H9 (cell line): ENCODE measurements at regions not wholly inside any gene's neighbourhood (a gene's known extent, or its start where the extent isn't known, plus 50 kb on each side); places are given as distances from the start of the nearest gene placed in this dataset.
"Not testable (repeated sequence)": the region's sequence is repeated elsewhere in the genome, so short reads cannot be mapped to it uniquely, and the experiment has no call there.

ENCODE experiments used
- DNase-seq: peaks from one replicate; pipeline ENCODE4 v3.0.0-alpha.2; 2017
- H2AFZ ChIP-seq: one replicate; pipeline ENCODE4 v1.6.1; 2013; ENCODE audit warnings: mild to moderate bottlenecking, low read length, control low read depth, moderate library complexity
- H2AK5ac ChIP-seq: 2 replicates; pipeline ENCODE4 v1.6.1; 2013; ENCODE audit warnings: low read length, control low read depth, mixed read lengths; ENCODE audit not compliant: insufficient read length
- H2BK120ac ChIP-seq: one replicate; pipeline ENCODE4 v1.6.1; 2013; ENCODE audit warnings: low read depth, mild to moderate bottlenecking, low read length, control low read depth, inconsistent platforms; ENCODE audit not compliant: poor library complexity, severe bottlenecking
- H2BK12ac ChIP-seq: 2 replicates; pipeline ENCODE4 v1.6.1; 2013; ENCODE audit warnings: low read length, control low read depth, mixed read lengths, low read depth; ENCODE audit not compliant: insufficient read length
- H2BK15ac ChIP-seq: 2 replicates; pipeline ENCODE4 v1.6.1; 2013; ENCODE audit warnings: low read depth, low read length, control low read depth
- H2BK20ac ChIP-seq: one replicate; pipeline ENCODE4 v1.6.1; 2013; ENCODE audit warnings: low read depth, mild to moderate bottlenecking, low read length, control low read depth, inconsistent platforms; ENCODE audit not compliant: poor library complexity, severe bottlenecking
- H2BK5ac ChIP-seq: 2 replicates; pipeline ENCODE4 v1.6.1; 2013; ENCODE audit warnings: low read length, control low read depth, mixed read lengths; ENCODE audit not compliant: insufficient read length
- H3K14ac ChIP-seq: 2 replicates; pipeline ENCODE4 v1.6.1; 2013; ENCODE audit warnings: low read length, control low read depth; ENCODE audit not compliant: insufficient read depth
- H3K18ac ChIP-seq: 2 replicates; pipeline ENCODE4 v1.6.1; 2013; ENCODE audit warnings: low read depth, mild to moderate bottlenecking, mixed read lengths, low read length, control low read depth; ENCODE audit not compliant: insufficient read length
- H3K23ac ChIP-seq: 2 replicates; pipeline ENCODE4 v1.6.1; 2013; ENCODE audit warnings: low read length, control low read depth, mixed read lengths, low read depth; ENCODE audit not compliant: insufficient read length
- H3K23me2 ChIP-seq: 2 replicates; pipeline ENCODE4 v1.6.1; 2013; ENCODE audit warnings: low read depth, mild to moderate bottlenecking, mixed read lengths, low read length, control low read depth; ENCODE audit not compliant: insufficient read length, poor library complexity, severe bottlenecking
- H3K27ac ChIP-seq: 2 replicates; pipeline ENCODE4 v1.5.1; 2013; ENCODE audit warnings: low read length, control low read depth, mixed read lengths, low read depth; ENCODE audit not compliant: insufficient read length
- H3K27me3 ChIP-seq: 2 replicates; pipeline ENCODE4 v1.6.1; 2013; ENCODE audit warnings: low read length, control low read depth, inconsistent platforms; ENCODE audit not compliant: insufficient read depth
- H3K4ac ChIP-seq: 2 replicates; pipeline ENCODE4 v1.6.1; 2013; ENCODE audit warnings: low read depth, mild to moderate bottlenecking, control low read depth, inconsistent platforms, low read length, moderate library complexity
- H3K4me1 ChIP-seq: 2 replicates; pipeline ENCODE4 v1.6.1; 2013; ENCODE audit warnings: low read length, control low read depth, inconsistent platforms; ENCODE audit not compliant: insufficient read depth
- H3K4me2 ChIP-seq: 2 replicates; pipeline ENCODE4 v1.6.1; 2013; ENCODE audit warnings: low read length, control low read depth, mixed read lengths; ENCODE audit not compliant: insufficient read length, insufficient read depth
- H3K56ac ChIP-seq: 2 replicates; pipeline ENCODE4 v1.6.1; 2013; ENCODE audit warnings: low read depth, mild to moderate bottlenecking, mixed read lengths, low read length, control low read depth; ENCODE audit not compliant: insufficient read length
- H3K79me1 ChIP-seq: 2 replicates; pipeline ENCODE4 v1.6.1; 2013; ENCODE audit warnings: low read depth, mild to moderate bottlenecking, moderate library complexity, low read length, control low read depth, inconsistent platforms; ENCODE audit not compliant: insufficient read depth, poor library complexity, severe bottlenecking
- H3K79me2 ChIP-seq: 2 replicates; pipeline ENCODE4 v1.6.1; 2013; ENCODE audit warnings: low read length, control low read depth, inconsistent platforms; ENCODE audit not compliant: insufficient read depth
- H3K9ac ChIP-seq: 2 replicates; pipeline ENCODE4 v1.6.1; 2013; ENCODE audit warnings: low read length, control low read depth, mixed read lengths; ENCODE audit not compliant: insufficient read length; ENCODE audit errors: extremely low read depth
- H3K9me3 ChIP-seq: one replicate; pipeline ENCODE4 v1.6.1; 2013; ENCODE audit warnings: low read depth, low read length, inconsistent platforms; ENCODE audit not compliant: control insufficient read depth
- H3T11ph ChIP-seq: one replicate; pipeline ENCODE4 v1.6.1; 2013; ENCODE audit warnings: mild to moderate bottlenecking, low read length, control low read depth, inconsistent platforms
- H4K20me1 ChIP-seq: one replicate; pipeline ENCODE4 v1.6.1; 2013; ENCODE audit not compliant: control insufficient read depth, insufficient read length, insufficient read depth
- H4K5ac ChIP-seq: 2 replicates; pipeline ENCODE4 v1.6.1; 2013; ENCODE audit warnings: low read depth, mild to moderate bottlenecking, mixed read lengths, low read length, control low read depth; ENCODE audit not compliant: insufficient read length
- H4K8ac ChIP-seq: replicated peaks from 2 replicates; pipeline ENCODE4 v1.6.1; 2013; ENCODE audit warnings: low read length, control low read depth, mixed read lengths, low read depth; ENCODE audit not compliant: insufficient read length
- H4K91ac ChIP-seq: 2 replicates; pipeline ENCODE4 v1.6.1; 2013; ENCODE audit warnings: low read depth, mild to moderate bottlenecking, moderate library complexity, mixed read lengths, low read length, control low read depth; ENCODE audit not compliant: insufficient read length
- H3K27ac Mint-ChIP-seq, 3 experiments: 2 replicates in 2 of 3; 3 replicates in 1 of 3; pipeline ENCODE4 v1.8.0; 2020 to 2021; ENCODE audit warnings: mixed read lengths in 3 of 3, mild to moderate bottlenecking in 1 of 3, moderate library complexity in 1 of 3
- H3K27me3 Mint-ChIP-seq: 2 replicates; pipeline ENCODE4 v1.8.0; 2021; ENCODE audit warnings: low read depth, mild to moderate bottlenecking, moderate library complexity, mixed read lengths
- H3K36me3 Mint-ChIP-seq, 3 experiments: 2 replicates in 2 of 3; 3 replicates in 1 of 3; pipeline ENCODE4 v1.8.0; 2020 to 2021; ENCODE audit warnings: low read depth in 3 of 3, mixed read lengths in 3 of 3; ENCODE audit not compliant: insufficient read depth in 1 of 3
- H3K4me1 Mint-ChIP-seq, 2 experiments: 2 replicates each; pipeline ENCODE4 v1.8.0; 2020; ENCODE audit warnings: mixed read lengths in 2 of 2
- H3K4me3 Mint-ChIP-seq, 2 experiments: 2 replicates in 1 of 2; 3 replicates in 1 of 2; pipeline ENCODE4 v1.8.0; 2020 to 2021; ENCODE audit warnings: mild to moderate bottlenecking in 2 of 2, mixed read lengths in 2 of 2, moderate library complexity in 1 of 2
- H3K9me3 Mint-ChIP-seq, 2 experiments: 2 replicates in 1 of 2; 3 replicates in 1 of 2; pipeline ENCODE4 v1.8.0; 2020; ENCODE audit warnings: mild to moderate bottlenecking in 2 of 2, mixed read lengths in 2 of 2, moderate library complexity in 1 of 2
- WGBS: extraction: QIAGEN DNeasy Blood & Tissue Kit; methylation state at CpG from one replicate; pipeline ENCODE4 v1.1.7; 2013; ENCODE audit warnings: missing lambda C conversion rate, low lambda C conversion rate, mixed read lengths; ENCODE audit not compliant: insufficient read length; ENCODE audit errors: extremely low coverage; 5-methylcytosine and 5-hydroxymethylcytosine counted together

DNA sequence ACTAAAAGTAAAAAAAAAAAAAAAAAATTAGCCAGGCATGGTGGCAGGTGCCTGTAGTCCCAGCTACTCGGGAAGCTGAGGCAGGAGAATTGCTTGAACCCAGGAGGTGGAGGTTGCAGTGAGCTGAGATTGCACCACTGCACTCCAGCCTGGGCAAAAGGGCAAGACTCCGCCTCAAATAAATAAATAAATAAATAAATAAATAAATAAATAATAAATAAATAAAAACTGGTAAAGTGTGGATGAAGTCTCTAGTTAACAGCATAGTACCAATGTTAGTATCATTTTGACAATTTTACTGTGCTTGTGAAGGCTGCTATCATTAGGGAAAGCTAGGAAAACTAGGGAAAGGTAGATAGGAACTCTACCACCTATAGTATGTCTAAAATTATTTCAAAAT, 581.0 kb upstream of the ID4 start:
- H4K91ac ChIP-seq, H3K9me3 ChIP-seq, H3K9ac ChIP-seq, H4K20me1 ChIP-seq, H3K56ac ChIP-seq, H3K27ac Mint-ChIP-seq, DNase-seq, H3K36me3 Mint-ChIP-seq, H2BK15ac ChIP-seq, H2AFZ ChIP-seq, H3K27me3 ChIP-seq, H3K27ac ChIP-seq, H2BK12ac ChIP-seq, H2BK120ac ChIP-seq, H4K5ac ChIP-seq, H3K4me1 ChIP-seq, H3K23ac ChIP-seq, H2BK20ac ChIP-seq, H3K4me1 Mint-ChIP-seq, H3K4me3 Mint-ChIP-seq, H4K8ac ChIP-seq, H3K14ac ChIP-seq, H3T11ph ChIP-seq, H3K79me1 ChIP-seq, H3K27me3 Mint-ChIP-seq, H3K23me2 ChIP-seq, H3K79me2 ChIP-seq, H3K18ac ChIP-seq, H2BK5ac ChIP-seq, H3K4ac ChIP-seq, H3K4me2 ChIP-seq, H2AK5ac ChIP-seq: not testable (repeated sequence)
- peaks cover 6 to 11% of the 10 kb centered on the region in 2 experiments; a peak in 4 of 5 replicates for H3K9me3 Mint-ChIP-seq
- no CpG with 5 or more reads among the region's 2 CpGs for WGBS
